ENCODE measurements at regions not wholly inside any gene's neighbourhood (a gene's known extent, or its start where the extent isn't known, plus 50 kb on each side); places are given as distances from the start of the nearest gene placed in this dataset.

DNA sequence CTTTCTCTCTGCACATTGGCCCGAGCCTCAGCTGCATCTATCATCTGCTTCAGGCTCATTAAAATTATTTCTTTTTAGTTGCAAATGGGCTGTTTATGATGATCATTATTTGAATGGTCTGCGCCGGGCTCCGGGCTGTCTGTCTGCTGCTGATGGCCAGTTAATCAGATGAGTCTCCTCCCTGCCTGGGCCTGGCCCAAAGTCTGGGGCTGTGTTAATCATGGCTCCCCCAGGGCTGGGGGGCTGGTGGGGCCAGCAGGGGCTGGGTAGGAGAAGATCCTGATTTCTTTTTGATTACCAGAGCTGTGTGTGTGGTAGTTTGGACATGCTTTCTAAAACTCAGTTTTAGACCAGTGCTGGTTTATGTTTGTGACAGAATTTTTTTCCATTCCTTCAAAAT is 159.1 kb downstream of the PHETA1 start:
- no peaks in the 10 kb centered on the region for H3K36me3 ChIP-seq (ENCODE audit: control insufficient read depth, insufficient read depth, low read length)
- H3K27me3 ChIP-seq (ENCODE audit: control insufficient read depth, insufficient read depth, low read length): no peaks in the 10 kb centered on the region
- no peak for FAIRE-seq

DNA sequence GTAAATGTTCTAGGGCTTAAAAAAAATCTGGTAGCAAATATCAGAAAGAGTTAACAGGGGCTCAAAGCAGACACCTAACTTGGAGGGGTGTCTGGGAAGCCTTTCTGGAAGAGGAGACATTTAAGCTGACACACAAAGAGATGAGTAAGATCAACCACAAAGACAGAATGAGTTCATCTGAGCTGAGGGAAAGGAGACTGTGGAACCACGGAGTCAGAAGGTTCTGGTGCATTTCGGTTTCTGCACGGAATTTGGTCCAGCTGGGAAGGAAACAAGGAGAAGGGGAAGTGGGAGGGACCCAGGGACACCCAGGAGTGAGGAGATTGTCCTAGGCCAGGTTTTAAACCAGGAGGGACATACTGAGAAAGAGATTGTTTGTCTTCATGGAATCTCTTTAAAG is 161.1 kb downstream of the PHETA1 start:
- TF ChIP-seq, protein P1, sequence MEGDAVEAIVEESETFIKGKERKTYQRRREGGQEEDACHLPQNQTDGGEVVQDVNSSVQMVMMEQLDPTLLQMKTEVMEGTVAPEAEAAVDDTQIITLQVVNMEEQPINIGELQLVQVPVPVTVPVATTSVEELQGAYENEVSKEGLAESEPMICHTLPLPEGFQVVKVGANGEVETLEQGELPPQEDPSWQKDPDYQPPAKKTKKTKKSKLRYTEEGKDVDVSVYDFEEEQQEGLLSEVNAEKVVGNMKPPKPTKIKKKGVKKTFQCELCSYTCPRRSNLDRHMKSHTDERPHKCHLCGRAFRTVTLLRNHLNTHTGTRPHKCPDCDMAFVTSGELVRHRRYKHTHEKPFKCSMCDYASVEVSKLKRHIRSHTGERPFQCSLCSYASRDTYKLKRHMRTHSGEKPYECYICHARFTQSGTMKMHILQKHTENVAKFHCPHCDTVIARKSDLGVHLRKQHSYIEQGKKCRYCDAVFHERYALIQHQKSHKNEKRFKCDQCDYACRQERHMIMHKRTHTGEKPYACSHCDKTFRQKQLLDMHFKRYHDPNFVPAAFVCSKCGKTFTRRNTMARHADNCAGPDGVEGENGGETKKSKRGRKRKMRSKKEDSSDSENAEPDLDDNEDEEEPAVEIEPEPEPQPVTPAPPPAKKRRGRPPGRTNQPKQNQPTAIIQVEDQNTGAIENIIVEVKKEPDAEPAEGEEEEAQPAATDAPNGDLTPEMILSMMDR (IDR thresholded peaks at IDR 0.05; ENCODE audit: insufficient read depth, low read length, severe bottlenecking): no peak
- no peak for DNase-seq (ENCODE audit: low read depth)
- FAIRE-seq: no peak
- Histone ChIP-seq H3K4me3 (ENCODE audit: low read depth, low read length) (no peak overlapping the region), H3K27me3 (ENCODE audit: control insufficient read depth, insufficient read depth, low read length) (no peaks in the 10 kb centered on the region), H3K36me3 (ENCODE audit: control insufficient read depth, insufficient read depth, low read length) (no peaks in the 10 kb centered on the region)

More for the DNA sequence above, 159.1 kb downstream of the PHETA1 start:
- no peak overlapping the region for H3K4me3 ChIP-seq (ENCODE audit: low read depth, low read length)
- DNase-seq (ENCODE audit: low read depth): no peak
- TF ChIP-seq, protein P1 (IDR thresholded peaks at IDR 0.05; ENCODE audit: insufficient read depth, low read length, severe bottlenecking): no peak

DNA sequence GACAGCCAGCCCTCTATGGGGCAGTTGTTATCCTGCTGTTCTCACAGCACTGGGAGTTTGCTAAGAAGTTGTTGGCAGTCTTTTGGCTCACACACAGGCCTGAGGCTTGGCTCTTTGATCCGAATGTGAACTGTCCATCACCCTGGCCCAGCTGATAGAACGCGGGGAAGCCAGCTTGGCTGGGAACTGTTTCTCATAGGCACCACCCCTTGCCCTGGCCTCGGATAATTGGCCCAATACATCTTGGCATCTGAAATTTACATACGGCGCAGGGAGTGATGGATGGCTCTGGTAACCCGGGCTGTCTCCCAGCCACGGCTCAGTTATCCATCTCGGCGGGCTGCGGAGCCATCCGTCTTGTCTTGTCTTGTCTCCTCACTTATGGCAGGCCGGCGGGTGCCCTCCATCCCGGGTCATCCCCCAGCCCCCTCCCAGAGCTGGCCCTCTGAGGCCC is 164.1 kb downstream of the PHETA1 start:
- no peak for DNase-seq (ENCODE audit: low read depth)
- no peak for FAIRE-seq
- H3K4me3 ChIP-seq (ENCODE audit: low read depth, low read length): no peak overlapping the region
- no peaks in the 10 kb centered on the region for H3K27me3 ChIP-seq (ENCODE audit: control insufficient read depth, insufficient read depth, low read length)
- H3K36me3 ChIP-seq (ENCODE audit: control insufficient read depth, insufficient read depth, low read length): no peaks in the 10 kb centered on the region
- TF ChIP-seq, protein P1 (IDR thresholded peaks at IDR 0.05; ENCODE audit: insufficient read depth, low read length, severe bottlenecking): no peak

DNA sequence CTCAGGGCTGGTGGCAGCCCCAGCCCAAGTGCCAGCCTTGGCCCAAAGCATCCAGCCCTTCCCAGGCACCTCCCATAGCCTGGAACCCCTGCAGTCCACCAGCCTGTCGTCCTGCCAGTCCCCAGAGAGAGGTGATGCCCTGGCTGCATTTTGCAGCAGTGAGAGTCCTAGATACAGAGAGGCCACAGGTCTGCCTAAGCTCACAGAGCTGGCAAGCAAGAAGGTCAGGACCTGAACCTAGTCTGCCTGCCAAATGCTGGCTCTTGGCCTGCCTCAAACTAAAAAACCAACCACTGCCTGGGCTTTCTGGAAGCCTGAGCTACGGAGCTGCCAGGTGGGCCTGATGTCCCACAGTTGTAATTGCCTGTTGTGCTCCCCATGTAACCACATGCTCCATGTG is 164.9 kb downstream of the PHETA1 start:
- no peak for DNase-seq (ENCODE audit: low read depth)
- TF ChIP-seq, protein P1 (IDR thresholded peaks at IDR 0.05; ENCODE audit: insufficient read depth, low read length, severe bottlenecking): no peak
- no peaks in the 10 kb centered on the region for H3K36me3 ChIP-seq (ENCODE audit: control insufficient read depth, insufficient read depth, low read length)
- FAIRE-seq: no peak
- H3K27me3 ChIP-seq (ENCODE audit: control insufficient read depth, insufficient read depth, low read length): no peaks in the 10 kb centered on the region
- H3K4me3 ChIP-seq (ENCODE audit: low read depth, low read length): no peak overlapping the region

DNA sequence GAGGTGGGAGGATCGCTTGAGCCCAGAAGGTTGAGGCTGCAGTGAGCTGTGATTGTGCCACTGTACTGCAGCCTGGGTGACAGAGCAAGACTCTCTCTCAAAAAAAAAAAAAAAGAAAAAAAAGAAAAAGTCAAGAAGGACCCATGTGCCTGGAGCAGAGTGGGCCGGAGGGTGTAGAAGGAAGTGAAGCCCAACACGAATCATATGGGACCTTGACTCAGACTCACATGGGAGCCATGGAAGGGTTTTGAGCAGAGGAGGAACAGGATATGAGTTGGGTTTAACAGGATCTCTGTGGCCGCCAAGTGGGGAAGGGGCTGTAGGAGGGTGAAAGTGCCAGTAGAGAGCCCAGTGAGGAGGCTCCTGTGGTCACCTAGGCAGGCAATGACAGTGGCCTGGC is 165.4 kb downstream of the PHETA1 start:
- TF ChIP-seq, protein P1 (IDR thresholded peaks at IDR 0.05; ENCODE audit: insufficient read depth, low read length, severe bottlenecking): no peak
- no peaks in the 10 kb centered on the region for H3K36me3 ChIP-seq (ENCODE audit: control insufficient read depth, insufficient read depth, low read length)
- FAIRE-seq (no peak), DNase-seq (ENCODE audit: low read depth) (no peak)
- no peak overlapping the region for H3K4me3 ChIP-seq (ENCODE audit: low read depth, low read length)
- no peaks in the 10 kb centered on the region for H3K27me3 ChIP-seq (ENCODE audit: control insufficient read depth, insufficient read depth, low read length)

DNA sequence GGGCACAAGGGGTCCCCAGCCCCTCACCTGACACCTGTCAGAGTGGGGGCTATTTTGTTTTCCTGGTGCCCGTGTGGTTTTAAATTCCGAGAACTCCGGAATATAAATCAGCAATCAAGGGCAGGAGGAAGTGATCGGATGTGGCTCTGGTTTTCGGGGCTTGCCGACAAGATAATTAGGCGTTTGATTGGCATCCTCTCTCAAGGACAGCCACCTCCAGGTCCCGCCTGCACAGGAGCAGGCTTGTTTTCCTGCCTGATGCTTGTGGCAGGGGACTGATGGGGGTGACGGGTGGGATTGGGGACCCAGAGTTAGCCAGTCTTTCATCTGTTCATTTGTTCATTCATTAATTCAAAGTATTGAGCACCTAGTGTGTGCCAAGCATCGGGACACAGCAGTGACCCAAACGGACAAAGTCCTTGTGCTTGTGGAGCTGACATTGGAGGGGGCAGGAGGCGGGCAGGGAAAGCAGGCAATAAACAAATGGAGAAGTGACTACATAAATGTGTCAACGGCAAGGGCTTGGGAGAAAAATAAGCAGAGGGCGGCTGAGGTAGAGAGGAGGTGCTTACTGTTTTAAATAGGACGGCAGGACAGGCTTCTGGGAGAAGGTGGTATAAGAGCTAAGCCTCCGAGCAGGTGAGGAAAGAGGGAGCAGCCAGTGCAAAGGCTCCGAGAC is 166.5 kb downstream of the PHETA1 start:
- no peaks in the 10 kb centered on the region for H3K27me3 ChIP-seq (ENCODE audit: control insufficient read depth, insufficient read depth, low read length)

More for the DNA sequence above, 166.5 kb downstream of the PHETA1 start:
- no peak overlapping the region for H3K4me3 ChIP-seq (ENCODE audit: low read depth, low read length)
- DNase-seq (ENCODE audit: low read depth) (no peak), FAIRE-seq (no peak)
- H3K36me3 ChIP-seq (ENCODE audit: control insufficient read depth, insufficient read depth, low read length): no peaks in the 10 kb centered on the region
- TF ChIP-seq, protein P1 (IDR thresholded peaks at IDR 0.05; ENCODE audit: insufficient read depth, low read length, severe bottlenecking): no peak

All from bronchial epithelial cell (primary cell).